ENCODE measurements at regions not wholly inside any gene's neighbourhood (a gene's known extent, or its start where the extent isn't known, plus 50 kb on each side); places are given as distances from the start of the nearest gene placed in this dataset.

GRCh38 chr2:104668631-104669030, 185.3 kb upstream of the POU3F3 start:
- H3K9ac ChIP-seq (ENCODE audit: low read length) = no peak overlapping the region
- H3K9me2 ChIP-seq (replicated peaks; ENCODE audit: insufficient read depth, low read length) = no peaks in the 10 kb centered on the region
- H3F3A ChIP-seq (ENCODE audit: insufficient read depth) = no peaks in the 10 kb centered on the region
- H3K9me3 ChIP-seq (ENCODE audit: insufficient read depth, low read length) = no peaks in the 10 kb centered on the region
- H3K4me2 ChIP-seq (ENCODE audit: low read depth, low read length, poor library complexity, severe bottlenecking) = no peak overlapping the region
- no peaks in the 10 kb centered on the region for H4K20me1 ChIP-seq (ENCODE audit: low read depth, low read length)
- TF ChIP-seq EZH2phosphoT487 (conservative IDR thresholded peaks at IDR 0.05; ENCODE audit: low read length) = no peak
- TF ChIP-seq, protein P1, sequence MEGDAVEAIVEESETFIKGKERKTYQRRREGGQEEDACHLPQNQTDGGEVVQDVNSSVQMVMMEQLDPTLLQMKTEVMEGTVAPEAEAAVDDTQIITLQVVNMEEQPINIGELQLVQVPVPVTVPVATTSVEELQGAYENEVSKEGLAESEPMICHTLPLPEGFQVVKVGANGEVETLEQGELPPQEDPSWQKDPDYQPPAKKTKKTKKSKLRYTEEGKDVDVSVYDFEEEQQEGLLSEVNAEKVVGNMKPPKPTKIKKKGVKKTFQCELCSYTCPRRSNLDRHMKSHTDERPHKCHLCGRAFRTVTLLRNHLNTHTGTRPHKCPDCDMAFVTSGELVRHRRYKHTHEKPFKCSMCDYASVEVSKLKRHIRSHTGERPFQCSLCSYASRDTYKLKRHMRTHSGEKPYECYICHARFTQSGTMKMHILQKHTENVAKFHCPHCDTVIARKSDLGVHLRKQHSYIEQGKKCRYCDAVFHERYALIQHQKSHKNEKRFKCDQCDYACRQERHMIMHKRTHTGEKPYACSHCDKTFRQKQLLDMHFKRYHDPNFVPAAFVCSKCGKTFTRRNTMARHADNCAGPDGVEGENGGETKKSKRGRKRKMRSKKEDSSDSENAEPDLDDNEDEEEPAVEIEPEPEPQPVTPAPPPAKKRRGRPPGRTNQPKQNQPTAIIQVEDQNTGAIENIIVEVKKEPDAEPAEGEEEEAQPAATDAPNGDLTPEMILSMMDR (IDR thresholded peaks at IDR 0.05; ENCODE audit: insufficient read depth, low read length, poor library complexity, severe bottlenecking) = no peak
- H3K27me3 ChIP-seq (ENCODE audit: low read length) = no peaks in the 10 kb centered on the region
- H3K4me3 ChIP-seq (ENCODE audit: insufficient read depth, low read length, poor library complexity, severe bottlenecking) = no peak overlapping the region
- H3K36me3 ChIP-seq (ENCODE audit: low read length) = no peaks in the 10 kb centered on the region
- H2AFZ ChIP-seq (ENCODE audit: low read depth, low read length, severe bottlenecking) = no peak overlapping the region
- no peak overlapping the region for H3K27ac ChIP-seq (ENCODE audit: low read depth, low read length)
- no peaks in the 10 kb centered on the region for H3K79me2 ChIP-seq (ENCODE audit: insufficient read depth, low read length)

DNA sequence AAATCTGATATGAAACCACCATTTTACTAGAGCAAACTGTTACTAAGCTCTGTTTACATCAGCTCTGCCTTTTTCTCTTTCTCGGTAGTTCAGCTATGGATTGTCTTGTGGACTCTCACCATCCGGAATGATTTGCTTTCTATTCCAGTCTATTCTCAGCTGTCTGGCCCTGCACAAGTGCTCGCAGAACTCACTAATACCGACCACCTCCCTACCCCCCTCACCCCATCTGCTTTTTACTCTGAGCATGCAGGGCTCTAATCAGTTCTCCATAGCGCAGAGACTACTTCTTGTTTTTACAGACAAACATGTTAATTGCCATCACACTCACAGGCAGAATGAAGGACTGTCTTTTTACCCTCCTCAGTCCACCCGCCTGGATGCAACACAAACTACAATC, 180.7 kb upstream of the POU3F3 start:
- H3K9me3 ChIP-seq (ENCODE audit: insufficient read depth, low read length) = no peaks in the 10 kb centered on the region
- no peaks in the 10 kb centered on the region for H3K79me2 ChIP-seq (ENCODE audit: insufficient read depth, low read length)
- H3K4me2 ChIP-seq (ENCODE audit: low read depth, low read length, poor library complexity, severe bottlenecking) = no peak overlapping the region
- no peak overlapping the region for H3K4me3 ChIP-seq (ENCODE audit: insufficient read depth, low read length, poor library complexity, severe bottlenecking)
- H4K20me1 ChIP-seq (ENCODE audit: low read depth, low read length) = no peaks in the 10 kb centered on the region
- H3K27me3 ChIP-seq (ENCODE audit: low read length) = no peaks in the 10 kb centered on the region
- no peaks in the 10 kb centered on the region for H3K9me2 ChIP-seq (replicated peaks; ENCODE audit: insufficient read depth, low read length)
- H2AFZ ChIP-seq (ENCODE audit: low read depth, low read length, severe bottlenecking) = no peak overlapping the region
- H3K36me3 ChIP-seq (ENCODE audit: low read length) = no peaks in the 10 kb centered on the region
- TF ChIP-seq, protein P1 (IDR thresholded peaks at IDR 0.05; ENCODE audit: insufficient read depth, low read length, poor library complexity, severe bottlenecking) = no peak
- TF ChIP-seq EZH2phosphoT487 (conservative IDR thresholded peaks at IDR 0.05; ENCODE audit: low read length) = no peak
- H3K27ac ChIP-seq (ENCODE audit: low read depth, low read length) = no peak overlapping the region
- H3K9ac ChIP-seq (ENCODE audit: low read length) = no peak overlapping the region
- H3F3A ChIP-seq (ENCODE audit: insufficient read depth) = no peaks in the 10 kb centered on the region

GRCh38 chr2:104678181-104678580, 175.7 kb upstream of the POU3F3 start:
- Histone ChIP-seq H4K20me1 (ENCODE audit: low read depth, low read length) (no peaks in the 10 kb centered on the region), H3K9ac (ENCODE audit: low read length) (no peak overlapping the region), H3K27me3 (ENCODE audit: low read length) (no peaks in the 10 kb centered on the region), H3K9me2 (replicated peaks; ENCODE audit: insufficient read depth, low read length) (no peaks in the 10 kb centered on the region), H2AFZ (ENCODE audit: low read depth, low read length, severe bottlenecking) (no peak overlapping the region), H3F3A (ENCODE audit: insufficient read depth) (no peaks in the 10 kb centered on the region), H3K36me3 (ENCODE audit: low read length) (no peaks in the 10 kb centered on the region), H3K4me3 (ENCODE audit: insufficient read depth, low read length, poor library complexity, severe bottlenecking) (no peak overlapping the region), H3K9me3 (ENCODE audit: insufficient read depth, low read length) (no peaks in the 10 kb centered on the region), H3K79me2 (ENCODE audit: insufficient read depth, low read length) (no peaks in the 10 kb centered on the region), H3K4me2 (ENCODE audit: low read depth, low read length, poor library complexity, severe bottlenecking) (no peak overlapping the region), H3K27ac (ENCODE audit: low read depth, low read length) (no peak overlapping the region)
- TF ChIP-seq EZH2phosphoT487 (conservative IDR thresholded peaks at IDR 0.05; ENCODE audit: low read length) = no peak
- TF ChIP-seq, protein P1 (IDR thresholded peaks at IDR 0.05; ENCODE audit: insufficient read depth, low read length, poor library complexity, severe bottlenecking) = no peak
